NCI-H187 (cell line): ENCODE measurements at regions not wholly inside any gene's neighbourhood (a gene's known extent, or its start where the extent isn't known, plus 50 kb on each side); places are given as distances from the start of the nearest gene placed in this dataset.
A peak's percentile ranks its signal among the peaks of the same experiment; 100 is the strongest.

ENCODE experiments used
- DNase-seq, 2 experiments: peaks; one replicate each; lab custom pipeline; 2025; lab: John Stamatoyannopoulos, UW

DNA sequence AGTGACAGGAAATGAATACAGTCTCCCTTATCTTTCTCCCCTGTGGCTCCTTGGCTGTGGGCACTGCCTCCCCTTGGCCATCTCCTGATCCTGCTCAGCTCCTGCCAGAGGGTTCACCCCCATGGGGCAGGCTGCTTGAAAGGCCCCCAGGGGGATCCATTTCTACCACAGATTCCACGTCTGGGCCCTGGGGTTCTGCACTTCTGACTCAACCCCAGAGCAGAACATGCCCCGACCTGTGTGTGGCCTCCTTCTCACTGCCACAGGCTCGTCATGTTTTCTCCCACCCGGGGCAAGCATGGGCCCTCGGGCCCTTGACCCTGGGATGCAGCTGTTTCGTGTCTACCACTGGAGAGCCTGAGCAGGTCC, 122.2 kb downstream of the ACKR3 start:
- no peak for DNase-seq

DNA sequence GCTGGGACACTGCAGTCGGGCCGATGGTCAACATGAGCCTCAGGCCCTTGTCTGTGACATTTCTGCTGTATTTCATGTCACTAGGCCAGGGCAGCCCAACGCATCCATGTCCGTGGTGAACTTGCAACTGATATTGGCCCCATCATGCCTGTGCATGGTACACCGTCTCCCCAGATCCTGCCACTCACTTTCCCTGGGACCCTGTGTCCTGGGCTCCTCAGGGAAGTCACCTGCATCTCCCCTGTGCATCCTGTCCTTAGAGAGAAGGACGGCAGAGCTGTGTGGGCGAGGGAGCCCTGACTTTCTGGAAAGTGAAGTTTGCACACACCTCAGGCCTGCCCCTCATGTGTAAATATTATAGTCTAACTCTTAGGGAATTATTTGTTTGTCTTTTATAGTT, 123.3 kb downstream of the ACKR3 start:
- no peak for DNase-seq

DNA sequence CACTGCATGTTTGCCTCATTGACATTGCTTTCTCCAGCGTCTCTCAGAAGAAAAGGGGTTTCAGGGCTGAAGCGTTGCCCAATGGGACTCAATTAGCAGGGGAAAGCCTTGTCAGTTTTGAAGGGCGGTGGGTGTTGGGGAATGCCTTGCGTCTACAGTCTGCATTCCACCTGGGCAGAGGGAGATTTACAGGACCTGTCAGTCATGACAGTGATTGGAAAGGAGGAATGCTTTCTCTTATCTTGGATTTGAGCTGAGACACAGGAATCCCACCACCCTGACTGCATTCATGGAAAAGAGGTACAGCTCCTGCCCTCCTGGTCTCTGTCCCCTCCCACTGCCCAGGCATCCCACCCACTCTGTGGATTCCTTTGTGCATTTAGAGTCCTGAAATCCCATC, 123.9 kb downstream of the ACKR3 start:
- no peak for DNase-seq

DNA sequence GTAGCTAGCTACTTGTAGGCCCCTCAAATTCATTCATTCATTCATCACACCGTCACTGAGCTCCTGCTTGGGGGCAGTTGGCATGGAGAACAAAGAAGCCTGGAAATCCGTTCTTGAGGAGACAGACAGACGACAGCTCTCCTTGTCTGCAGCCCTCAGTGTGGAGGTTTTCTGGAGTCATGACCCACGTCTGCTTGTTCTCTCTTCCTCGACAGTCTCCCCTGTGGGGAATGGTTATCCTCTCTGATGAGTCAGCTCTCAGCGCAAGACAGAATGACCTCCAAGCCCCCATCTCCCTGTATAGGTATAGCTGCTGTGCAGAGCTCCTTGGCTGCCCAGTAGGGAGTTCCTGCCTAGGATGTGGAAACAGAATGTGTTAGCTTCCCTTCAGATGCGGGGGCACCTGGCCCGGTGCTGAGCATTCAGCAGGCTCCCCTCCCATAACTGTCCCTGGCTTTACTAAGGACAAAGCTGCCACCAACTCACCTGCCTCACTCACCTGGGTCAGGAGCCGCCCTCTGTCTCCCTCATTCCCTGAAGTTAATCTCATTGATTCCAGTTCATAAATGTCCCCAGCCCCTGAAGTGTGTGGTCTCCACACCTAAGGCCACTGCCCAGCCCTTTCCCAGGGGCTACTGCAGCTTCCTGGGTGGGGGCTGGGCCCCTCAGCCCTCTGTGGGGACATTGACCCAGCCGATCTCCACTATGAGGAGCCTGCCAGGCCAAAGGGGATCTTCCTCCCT, 124.7 kb downstream of the ACKR3 start:
- DNase-seq, result no peak

DNA sequence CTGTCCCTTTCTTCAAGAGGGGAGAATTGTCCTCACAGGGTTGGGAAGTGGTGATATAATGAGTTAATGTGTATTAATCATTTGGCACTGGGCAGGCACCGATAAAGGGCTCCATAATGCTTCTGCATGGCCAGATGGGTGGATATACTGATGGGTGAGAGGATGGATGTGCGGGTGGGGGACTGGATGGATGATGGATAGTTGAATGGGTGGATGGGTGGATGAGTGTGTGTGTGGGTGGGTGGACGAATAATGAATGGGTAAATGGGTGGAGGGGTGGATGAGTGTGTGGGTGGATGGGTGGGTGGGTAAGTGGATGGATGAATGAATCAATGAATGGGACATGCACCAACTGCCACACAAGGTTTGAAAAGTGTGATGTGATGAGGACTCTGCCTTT, 127.2 kb downstream of the ACKR3 start:
- no peak for DNase-seq

DNA sequence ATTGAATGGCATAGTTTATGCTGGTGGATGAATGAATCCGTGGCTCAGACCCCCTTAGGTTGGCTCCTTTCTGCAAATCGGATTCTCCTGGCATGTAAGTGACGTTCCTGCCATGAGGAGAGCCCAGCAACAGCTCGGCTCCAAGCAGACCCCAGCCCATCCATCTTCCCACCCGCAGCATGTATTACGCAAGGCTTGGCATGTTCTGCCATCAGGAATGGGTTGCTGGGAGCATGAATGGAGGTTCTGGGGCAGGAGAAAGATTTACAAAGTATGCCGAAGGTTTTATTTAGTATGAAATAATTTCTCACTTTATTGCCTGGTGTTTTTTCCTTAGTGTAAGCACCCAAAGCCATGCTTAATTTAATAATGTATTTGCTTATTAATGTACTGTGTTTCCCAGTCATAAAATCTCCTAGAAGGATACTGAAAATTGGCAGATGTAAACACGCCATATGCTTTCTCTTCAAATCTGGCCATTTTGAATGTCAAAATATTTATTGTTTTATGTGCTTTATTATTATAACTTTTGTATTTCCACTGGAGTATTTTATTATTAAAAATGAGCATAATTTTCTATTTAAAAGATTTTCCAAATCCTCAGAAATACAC, 128.5 kb downstream of the ACKR3 start:
- DNase-seq, result no peak

DNA sequence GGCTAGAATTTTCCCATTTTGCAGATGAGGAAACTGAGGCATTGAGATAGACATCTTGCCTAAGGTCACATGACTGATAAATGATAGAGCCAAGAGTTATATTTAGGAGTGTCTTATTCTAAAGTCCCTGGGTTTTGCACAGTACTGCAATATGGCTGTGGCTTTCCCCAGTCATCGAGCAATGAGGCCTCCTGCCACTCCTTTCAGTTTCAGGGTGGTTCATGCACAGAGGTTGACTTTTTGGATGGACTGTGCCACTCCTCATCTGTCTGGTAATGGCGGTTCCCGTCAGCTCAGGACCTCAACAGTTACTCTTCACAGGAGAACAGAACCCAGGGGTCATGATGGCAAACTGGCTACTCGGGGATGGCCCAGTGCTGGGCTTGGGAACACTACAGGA, 131.1 kb downstream of the ACKR3 start:
- DNase-seq, result no peak

DNA sequence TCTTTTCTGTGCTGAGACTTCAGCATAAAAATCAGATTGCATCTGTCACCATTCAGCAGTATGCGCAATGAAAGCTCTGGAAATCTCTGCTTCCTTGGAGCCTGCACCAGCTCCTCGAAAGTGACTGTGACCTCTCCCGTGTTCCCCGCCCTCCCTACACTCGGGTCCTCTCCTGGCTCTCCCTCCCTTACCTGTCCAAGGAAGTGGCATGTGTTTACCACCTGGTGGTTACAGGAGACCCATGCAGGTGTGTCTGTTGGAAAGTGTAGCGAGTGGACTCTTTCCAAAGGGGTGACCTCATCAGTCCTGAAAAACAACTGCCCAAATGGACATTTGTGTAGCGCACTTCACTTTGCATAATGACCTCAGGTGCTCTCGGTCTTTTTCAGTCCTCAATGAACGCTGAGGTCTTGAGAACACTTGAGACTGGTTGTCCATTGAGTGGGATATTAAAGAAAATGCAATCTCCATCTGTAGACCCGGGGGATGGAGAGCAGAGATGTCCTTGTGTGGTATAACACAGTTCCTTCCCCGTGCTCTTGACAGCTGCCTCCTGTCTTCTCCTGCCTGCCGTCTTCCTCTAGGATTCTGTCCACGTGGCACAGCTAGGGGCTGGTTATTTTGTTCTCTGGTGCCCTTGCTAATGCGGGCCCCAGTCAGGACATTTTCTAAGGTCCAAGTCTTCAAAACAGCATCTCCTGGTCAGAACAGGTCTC, 133.2 kb downstream of the ACKR3 start:
- peak; percentile 19 to 41 for DNase-seq

DNA sequence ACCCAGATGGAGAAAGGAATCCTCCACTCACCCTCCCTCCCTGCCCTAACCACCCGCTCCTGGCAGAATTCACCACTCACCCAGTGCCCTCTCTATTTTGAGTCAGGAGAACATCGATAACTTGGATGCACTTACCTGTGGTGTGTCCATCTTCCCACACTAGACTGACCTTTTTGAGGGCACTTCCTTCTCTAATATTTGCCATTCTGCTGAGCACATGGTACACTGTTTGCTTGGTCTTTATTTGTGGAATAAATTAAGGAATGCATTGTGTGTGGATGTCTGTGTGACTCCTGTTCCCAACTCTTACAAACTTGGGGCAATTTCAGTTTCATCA, 133.7 kb downstream of the ACKR3 start:
- DNase-seq, result no peak

DNA sequence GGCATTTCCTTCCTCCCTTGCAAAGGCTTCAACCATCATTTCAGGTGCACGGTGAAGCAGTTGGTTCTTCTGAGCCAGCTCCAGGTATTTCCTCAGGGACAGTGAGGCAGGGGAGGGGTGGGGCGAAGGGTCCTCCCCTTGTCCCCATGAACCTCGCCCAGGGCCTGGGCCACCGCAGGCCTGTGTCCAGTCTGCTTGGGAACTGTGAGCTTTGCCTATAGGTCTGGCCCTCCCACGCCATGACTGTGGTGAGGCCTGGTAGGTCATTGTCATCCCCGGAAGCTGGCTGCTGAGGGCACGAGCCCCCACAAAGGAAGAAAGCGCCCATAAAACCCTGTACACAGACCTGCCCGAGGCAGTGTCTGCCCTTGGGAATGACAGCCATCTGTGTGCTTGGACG, 134.3 kb downstream of the ACKR3 start:
- DNase-seq, result no peak

DNA sequence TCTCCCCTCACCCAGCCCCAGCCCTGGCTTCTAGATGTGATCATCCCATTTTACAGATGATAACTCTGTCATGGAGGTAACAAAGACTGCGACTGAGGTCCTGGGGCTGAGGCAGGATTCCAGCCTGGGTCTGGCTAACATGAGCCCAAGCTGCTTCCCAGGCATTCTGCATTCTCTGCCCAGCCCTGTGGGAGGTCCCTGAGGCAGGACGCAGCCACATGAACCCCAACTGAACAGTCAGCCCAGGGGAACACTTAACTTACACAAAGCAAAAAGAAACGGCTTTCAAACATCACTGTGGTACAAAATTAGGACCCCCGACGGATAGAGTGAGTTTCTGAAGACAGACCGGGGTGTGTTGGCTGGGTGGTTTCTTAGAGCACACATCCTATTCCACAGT, 135.3 kb downstream of the ACKR3 start:
- DNase-seq, result no peak

DNA sequence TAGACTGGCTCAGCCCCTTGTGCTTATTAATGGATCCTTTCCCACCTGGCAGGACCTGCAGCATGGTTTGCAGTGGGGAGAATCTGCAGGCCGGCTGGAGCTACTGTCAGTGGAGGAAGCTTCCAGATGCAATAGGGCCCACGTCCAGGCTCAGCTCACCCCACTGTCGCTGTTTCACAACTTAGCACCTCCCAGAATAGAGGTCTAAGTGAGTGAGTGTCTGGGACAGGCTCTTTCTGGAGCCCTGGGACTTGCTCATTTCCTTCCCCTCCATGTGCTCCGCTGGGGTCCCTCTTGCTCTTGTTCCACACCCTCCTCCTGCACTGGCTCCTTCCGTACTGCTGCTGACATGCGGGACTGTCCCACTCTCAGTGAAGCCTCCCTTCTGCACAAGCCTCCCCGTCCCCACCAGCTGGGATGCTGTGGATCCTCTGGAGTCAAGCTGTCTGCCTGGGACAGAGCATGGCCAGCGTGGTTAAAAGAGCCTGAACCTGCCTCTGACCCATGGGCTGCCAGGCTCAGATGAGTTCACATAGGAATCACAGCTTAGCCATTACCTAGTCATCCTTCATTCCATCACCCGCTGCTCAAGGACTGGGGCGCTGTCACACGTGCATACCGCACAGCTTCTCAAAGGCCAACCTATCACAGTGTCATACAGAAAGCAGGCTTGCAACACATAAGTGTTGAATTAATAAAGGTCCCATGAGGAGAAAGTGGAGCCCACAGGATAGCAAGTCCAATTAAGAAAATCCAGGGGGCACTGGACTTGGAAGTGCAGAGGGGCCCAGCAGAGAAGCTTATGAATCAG, 135.9 kb downstream of the ACKR3 start:
- no peak for DNase-seq

DNA sequence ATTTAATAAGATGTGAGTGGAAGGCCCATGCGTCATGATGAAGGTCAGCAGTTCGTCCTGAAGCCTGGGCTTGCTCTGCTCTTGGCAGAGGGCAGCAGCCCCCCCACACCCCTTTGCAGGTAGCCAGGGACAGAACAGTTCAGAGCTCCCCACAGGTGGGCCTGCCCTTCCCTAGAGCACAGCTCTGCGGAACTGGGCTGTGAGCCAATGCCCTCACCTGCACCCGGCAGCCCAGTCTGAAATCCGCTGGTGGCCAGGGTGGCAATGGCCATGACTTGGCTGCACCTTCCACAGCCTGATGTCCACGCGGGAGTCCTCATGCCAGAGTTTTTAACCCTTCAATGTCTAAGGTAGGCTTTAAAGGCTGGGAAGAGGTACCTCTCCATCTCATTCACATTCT, 136.7 kb downstream of the ACKR3 start:
- DNase-seq, result no peak

DNA sequence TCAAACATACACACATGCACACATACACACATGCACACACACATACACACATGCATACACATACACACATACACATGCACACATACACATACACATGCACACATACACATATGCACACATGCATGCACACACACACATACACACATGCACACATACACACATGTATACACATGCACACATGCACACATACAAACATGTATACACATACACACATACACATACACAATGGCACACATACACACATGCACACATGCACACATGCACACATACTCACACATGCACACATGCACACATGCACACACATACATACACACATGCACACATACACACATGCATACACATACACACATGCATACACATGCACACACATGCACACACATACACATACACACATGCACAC, 137.2 kb downstream of the ACKR3 start:
- DNase-seq, result no peak

DNA sequence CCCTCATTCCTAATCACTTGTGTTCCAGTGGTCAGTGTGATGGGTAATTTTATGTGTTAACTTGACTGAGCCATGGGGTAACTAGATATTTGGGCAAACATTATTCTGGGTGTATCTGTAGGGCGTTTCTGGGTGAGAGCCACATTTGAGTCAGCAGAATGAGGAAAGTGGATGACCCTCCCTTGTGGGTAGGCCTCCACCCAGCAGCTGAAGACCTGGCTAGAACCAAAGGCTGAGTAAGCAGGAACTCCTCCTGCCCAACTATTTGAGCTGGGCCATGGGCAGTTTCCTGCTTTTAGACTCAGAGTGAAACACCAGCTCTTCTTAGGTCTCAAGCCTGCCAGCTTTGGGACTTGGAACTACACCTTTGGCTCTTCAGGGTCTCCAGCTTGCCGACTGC, 141.8 kb downstream of the ACKR3 start:
- no peak for DNase-seq

DNA sequence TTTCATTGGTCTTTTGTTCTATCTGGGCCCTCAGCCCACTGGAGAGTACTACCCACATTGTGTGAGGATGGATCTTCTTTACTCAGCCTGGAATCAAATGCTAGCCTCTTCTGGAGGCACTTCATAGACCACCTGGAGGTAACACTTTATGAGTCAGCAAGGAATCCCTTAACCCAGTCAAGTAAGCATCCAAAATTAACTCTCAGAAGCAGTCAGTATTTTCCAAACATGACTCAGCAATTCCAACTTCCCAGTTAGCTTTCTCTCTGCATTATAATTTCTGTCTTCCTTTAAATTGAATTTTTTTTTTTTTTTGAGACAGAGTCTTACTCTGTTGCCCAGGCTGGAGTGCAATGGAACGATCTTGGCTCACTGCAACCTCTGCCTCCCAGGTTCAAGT, 142.7 kb downstream of the ACKR3 start:
- DNase-seq, result no peak

DNA sequence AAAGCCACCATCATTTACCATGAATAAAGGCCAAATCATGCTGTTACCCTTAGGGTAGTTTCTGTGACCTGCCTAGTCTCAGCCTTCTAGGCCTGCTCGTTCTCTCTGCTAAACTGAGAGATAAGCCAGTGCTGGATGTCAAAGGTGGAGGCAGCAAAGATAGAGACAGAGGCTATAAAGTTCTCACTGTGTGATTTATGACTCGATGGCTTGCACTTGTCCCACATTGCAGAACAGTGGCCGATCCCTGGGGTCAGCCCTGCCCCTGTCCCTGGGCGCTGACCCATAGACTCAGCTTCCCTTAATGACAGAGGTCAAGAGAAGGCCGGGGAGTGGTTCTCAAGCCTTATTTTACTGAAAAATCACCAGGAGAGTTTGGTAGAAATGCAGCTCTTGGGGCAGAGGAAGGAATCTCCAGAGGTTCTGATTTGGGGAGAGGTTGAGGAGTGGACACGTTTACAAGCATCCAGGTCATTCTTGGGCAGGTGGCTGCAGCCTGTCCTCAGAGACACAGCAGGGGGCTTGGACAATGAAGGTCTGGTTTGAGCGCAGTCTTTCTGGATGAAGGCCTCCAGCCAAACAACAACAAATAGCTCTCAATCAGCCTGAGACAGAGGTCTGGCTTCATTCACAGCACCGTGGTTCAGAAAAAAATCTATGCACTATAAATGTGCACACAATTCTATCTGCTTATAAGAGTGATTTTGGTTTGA, 143.5 kb downstream of the ACKR3 start:
- DNase-seq, result no peak

DNA sequence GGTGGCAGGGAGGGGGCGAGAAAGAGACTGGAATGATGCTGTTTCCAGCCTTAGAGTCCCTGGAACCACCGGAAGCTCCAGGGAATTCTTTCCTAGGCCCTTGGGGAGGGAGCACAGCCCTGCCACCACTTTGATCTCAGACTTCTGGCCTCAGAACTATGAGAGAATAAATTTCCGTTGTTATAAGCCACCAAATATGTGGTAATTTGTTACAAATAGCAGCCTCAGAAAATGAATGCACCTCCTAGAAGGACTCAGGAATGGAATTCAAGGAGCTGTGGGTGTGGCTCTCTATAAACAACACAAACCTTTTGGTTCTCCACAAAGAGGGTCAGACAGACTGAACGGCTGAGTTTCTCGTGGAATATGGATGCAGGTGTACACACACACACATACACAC, 144.5 kb downstream of the ACKR3 start:
- no peak for DNase-seq

DNA sequence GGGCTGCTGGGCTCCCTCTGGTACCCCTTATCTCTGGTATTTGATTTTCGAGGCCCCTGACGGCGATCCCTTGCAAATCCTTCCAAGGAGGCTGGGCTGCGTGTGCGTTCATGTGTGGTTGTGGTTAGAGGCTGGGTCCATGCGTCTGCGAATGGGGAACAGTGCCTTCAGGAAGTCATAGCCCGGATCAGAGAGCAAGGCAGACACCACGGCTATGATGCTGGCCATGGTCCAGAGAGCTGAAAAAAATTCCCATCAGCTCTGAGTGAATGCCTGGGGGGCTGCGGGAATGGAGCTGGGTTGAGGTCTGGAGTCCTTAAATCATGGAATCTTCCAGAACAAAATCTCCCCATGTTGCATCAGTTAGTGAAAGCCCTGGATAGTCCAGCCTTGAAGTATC, 145.5 kb downstream of the ACKR3 start:
- no peak for DNase-seq

DNA sequence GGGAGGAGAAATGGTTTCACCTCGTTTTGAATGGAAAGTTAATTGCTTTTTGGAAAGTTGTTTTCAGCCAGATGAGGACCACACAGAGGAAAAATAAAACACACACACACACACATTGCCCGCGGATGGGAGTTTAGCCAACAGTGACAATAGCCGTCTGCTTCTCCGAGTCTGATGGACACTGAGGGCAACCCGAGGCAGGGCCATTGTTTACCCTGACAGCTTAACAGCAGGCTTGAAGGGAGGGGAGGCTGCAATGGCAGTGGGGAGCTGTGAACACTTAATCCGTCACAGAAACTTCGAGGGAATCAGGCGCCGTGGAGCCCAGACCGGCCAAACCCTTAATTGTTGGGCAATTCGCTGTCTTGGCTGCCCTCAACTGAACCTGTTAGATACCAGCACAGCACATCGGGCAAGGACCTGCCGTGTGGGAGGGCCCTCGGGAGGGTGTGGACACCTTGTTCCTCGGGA, 145.9 kb downstream of the ACKR3 start:
- no peak for DNase-seq

DNA sequence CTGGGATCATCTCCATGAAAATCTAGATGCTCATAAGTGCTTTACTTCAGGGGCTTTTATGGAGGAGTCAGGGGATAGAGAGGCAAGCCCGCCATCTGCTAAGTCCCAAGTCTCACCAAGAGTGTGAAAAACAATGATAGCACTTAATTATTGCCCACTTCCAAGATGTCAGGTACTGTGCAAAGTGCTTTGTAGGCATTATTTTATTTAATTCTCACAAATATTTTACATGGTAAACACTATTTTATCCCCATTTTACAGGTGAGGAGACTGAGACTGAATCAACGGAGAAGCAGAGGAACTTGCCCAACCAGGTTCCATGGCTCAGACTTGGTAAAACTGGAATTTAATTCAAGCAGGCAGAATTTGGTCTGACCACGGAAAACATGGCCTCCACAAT, 147.5 kb downstream of the ACKR3 start:
- no peak for DNase-seq

DNA sequence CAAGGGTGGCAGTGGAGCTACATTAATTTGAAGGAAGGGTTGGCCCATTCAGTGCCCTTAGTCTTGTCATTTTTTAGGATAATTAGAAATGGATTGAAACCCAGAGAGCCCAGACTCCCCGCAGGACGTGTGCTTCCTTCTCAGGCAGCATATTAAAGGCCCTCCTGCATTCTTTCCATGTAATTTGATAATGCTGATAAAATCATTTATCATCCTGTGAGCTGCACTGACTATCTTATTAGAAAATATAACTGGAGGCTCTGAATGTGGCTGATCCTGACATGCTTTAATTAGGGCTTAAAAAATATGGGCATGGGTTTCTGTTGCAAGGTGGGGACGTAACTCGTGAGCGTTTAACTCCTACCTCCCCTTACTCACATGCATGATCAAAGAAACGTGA, 148.1 kb downstream of the ACKR3 start:
- DNase-seq, result no peak
